Hypothalamus (tissue), 51 donors: ENCODE measurements at regions not wholly inside any gene's neighbourhood (a gene's known extent, or its start where the extent isn't known, plus 50 kb on each side); places are given as distances from the start of the nearest gene placed in this dataset.

Experiments used
- DNase-seq, 51 donors: peaks; one replicate each; lab custom pipeline; 2025; lab: John Stamatoyannopoulos, UW

- DNase-seq: peak in 41 of 51 donors; percentile 3 to 75 (median 40)
These were observed 363.7 kb downstream of the CSNK1G3 start for GRCh38 chr5:123875561-123876275.

DNA sequence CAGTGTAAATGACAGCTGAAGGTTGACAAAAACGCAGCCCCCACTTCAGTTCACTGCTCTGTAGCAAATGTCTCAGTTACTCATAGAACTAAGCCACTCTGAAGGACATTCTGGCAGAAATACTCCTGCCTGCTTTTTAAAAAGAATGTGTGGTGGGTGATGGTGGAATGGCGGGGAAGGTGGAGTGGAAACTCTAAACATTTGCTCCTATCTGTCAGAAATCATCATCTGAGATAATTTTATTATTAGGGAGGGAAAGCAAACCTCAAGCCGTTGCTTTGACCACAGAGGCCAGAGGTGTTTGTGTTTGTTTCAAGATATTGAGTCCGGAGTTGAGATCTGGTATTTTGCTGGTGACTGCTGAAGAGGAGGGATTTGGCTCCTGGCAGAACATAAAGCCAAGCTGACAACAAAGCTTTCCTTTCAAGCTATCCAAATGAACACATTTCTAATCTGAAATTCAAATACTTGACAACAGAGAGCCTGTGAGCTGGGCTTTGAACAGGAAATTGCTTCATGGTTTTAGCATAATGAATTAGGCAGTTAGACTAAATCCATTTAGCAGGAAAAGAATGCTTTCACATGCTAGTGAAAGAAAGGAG lies 362.7 kb downstream of the CSNK1G3 start:
- DNase-seq: peak in 29 of 51 donors; percentile 7 to 89 (median 33)

DNA sequence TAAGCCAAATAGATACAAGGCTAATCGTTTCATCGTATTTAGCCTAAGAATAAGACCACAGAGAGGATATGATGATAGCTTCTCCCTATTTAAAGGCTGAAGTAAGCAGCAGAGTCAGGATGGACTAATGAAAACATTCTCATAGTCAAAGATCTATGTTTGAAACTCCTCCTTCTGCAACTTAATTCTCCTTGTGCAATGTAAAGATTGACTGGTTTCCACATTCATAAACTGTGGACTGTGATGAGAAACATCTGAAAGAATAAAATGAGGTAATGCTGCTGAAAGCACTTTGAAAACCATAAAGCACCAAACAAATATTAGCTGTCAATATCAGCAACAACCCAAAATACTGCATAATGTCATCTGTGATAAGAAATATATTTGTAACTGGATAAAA lies 361.9 kb downstream of the CSNK1G3 start:
- DNase-seq: no peak

DNA sequence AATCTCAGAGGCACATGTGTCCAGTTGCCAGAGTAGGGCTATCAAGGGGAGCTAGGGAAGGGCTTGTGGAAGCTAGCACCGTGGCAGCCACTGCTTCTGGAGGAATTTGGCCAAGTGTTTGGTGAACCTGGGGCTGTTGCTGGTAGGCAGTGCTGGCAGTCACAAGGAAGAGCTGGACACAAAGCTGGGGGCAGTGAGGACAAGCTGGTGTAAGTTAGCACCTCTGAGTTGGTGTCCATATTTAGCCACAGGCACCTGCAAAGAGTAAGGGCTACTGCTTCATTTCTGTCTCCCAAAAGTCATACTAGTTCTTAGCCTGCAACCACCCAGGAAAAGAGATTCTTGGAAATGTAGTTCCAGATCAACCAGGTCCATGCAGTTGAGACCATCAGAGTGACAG lies 359.4 kb downstream of the CSNK1G3 start:
- DNase-seq: no peak

- DNase-seq: no peak
These were observed 356.9 kb downstream of the CSNK1G3 start for GRCh38 chr5:123868881-123869280.

GRCh38 chr5:123868267-123868666 lies 356.3 kb downstream of the CSNK1G3 start:
- no peak for DNase-seq

GRCh38 chr5:123865641-123866040 lies 353.7 kb downstream of the CSNK1G3 start:
- DNase-seq: no peak

DNA sequence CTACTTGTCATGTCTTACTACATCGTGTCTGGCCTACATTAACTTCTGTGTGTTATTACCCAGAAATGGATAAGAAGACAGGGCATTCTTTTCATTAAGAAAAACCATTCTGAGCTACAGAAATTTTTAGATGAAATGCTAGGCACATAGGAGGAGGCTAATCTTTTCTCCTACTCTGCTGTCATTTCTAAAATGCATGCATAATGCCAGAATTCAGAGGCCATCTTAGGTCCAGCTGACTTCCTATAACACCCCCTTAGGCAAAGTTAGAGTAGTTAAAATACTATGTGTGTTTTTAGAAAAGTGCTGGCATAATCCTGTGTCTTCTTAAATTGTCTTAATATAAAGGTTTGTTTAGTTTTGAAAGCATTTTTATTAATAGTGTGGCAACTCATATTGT lies 352.6 kb downstream of the CSNK1G3 start:
- DNase-seq: no peak

DNA sequence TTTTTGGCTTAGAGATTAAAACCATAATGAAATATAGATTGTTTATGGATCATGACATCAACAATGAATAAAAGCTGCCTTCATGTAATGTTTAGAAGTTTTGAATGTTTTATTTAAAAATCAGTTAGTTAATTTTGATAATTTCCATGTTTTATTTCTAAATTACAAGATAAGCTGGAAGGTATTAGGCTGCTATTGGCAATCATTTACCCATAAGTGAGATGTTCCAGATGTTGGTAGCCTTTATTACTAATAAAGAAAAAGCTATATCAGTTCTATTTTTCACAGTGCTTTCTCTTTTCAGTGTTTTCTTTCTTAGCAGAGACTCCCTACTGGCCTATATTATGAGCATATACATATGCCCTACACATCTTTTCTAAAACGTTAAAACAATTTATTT lies 347.0 kb downstream of the CSNK1G3 start:
- no peak for DNase-seq

- peak in 2 of 51 donors; percentile 7 to 11 for DNase-seq
These were observed 344.8 kb downstream of the CSNK1G3 start for GRCh38 chr5:123856766-123857165.

DNA sequence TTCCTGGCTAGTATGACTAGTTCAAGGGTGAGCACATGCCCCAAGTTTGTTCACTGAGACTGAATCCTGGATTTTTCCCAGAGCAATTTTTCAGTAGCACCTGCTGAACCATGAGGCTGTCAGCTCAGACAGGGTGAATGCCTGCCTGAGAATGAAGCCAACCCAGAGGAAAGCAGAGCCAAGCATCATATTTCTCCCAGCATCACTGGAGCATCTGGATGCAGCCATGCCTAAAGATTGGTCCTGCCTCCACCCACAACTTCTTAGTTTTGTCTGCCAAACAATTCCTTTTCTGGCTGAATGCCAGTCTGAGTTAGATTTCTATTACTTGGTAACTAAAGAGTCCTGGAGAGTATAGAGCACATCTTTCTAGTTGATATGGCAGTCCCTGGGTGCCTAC lies 343.6 kb downstream of the CSNK1G3 start:
- no peak for DNase-seq

DNA sequence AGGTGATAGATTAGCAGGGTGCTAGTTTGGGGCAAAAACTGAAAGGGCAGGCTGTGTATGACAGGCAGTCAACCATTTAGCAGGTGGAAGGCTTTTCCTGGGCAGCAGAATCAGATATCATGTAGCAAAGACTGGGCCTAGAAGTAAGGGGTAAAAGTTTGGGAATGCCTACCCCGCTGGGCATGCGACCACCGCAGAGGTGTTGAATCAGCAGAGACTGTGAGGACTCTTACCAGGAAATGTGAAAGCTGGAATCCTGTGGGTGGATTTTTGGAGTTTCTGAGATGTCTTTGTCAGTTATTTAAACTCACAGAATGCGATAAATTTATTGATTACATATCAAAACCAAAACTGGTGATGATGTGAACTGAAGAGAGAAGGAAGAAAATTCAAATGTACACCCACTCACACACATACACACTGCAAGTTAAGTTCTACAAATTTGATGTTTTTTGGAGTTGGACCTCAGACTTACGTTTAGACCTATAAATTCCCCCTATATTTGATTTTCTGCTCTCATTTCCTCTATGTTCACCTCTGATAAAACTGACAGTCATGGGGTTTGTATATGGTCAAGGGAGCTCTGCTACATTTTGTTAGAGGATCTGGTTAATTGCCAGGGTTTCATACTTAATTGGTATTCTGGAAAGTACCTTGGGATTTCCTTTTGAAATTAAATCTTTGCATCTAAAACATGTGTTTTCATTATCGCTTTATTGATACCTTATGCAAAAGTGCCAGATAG lies 333.6 kb downstream of the CSNK1G3 start:
- DNase-seq: no peak

- DNase-seq: no peak
These were observed 332.9 kb downstream of the CSNK1G3 start for GRCh38 chr5:123844873-123845272.

DNA sequence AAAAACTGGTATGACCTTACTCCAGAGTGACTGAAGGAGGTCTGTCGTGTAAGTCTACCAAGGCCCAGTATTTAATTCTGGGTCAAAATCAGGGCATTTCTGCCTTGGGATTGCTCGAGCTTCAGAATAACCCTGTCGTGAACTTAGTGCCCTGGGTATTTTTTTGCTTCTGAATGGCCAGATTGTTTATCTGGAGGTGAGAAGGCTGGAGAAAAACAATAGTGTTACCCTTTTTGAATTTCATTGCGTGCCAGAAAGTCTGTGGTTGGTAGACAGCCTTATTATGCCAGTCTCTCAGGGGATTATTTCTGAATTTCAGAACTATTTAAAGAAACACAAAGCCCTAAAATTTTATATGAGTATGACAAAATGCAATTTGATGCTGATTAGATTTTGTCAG lies 323.4 kb downstream of the CSNK1G3 start:
- DNase-seq: no peak

- DNase-seq: no peak
These were observed 318.6 kb downstream of the CSNK1G3 start for GRCh38 chr5:123830575-123830974.

DNA sequence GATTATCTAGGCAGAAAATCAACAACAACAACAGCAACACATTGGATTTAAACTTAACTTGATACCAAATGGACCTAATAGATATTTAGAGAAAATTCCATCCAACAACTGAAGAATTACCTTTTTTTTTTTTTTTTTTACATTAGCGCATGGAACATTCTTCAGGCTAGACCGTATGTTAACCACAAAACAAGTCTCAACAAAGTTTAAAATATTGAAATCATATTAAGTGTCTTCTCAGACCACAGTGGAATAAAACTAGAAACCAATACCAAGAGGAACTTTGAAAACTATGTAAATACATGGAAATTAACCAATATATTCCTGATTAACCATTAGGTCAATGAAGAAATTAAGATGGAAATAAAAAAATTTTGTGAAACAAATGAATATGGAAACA lies 315.8 kb downstream of the CSNK1G3 start:
- DNase-seq: no peak

- DNase-seq: no peak
These were observed 307.9 kb downstream of the CSNK1G3 start for GRCh38 chr5:123819833-123820232.

DNA sequence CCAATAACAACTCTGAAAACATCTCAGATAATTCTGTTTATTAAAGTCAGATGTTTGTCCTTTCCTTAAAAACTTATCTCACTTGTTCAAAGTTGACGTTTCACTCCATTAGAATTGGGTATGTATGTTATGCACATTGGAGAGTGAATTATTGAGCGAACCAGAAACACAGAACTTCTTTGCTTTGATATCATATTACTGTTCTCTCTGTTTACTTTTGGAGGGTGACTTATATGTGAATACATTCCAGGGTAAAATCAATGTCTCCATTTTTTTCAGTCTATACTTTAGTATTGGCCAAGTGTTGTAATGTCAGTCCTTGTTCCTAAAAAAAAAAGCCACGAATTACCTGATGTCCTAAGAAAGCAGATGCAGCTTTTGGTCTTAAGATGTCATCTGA lies 307.4 kb downstream of the CSNK1G3 start:
- DNase-seq: no peak

- DNase-seq: no peak
These were observed 305.3 kb downstream of the CSNK1G3 start for GRCh38 chr5:123817267-123817666.

GRCh38 chr5:123814801-123815470 lies 303.0 kb downstream of the CSNK1G3 start:
- no peak for DNase-seq

DNA sequence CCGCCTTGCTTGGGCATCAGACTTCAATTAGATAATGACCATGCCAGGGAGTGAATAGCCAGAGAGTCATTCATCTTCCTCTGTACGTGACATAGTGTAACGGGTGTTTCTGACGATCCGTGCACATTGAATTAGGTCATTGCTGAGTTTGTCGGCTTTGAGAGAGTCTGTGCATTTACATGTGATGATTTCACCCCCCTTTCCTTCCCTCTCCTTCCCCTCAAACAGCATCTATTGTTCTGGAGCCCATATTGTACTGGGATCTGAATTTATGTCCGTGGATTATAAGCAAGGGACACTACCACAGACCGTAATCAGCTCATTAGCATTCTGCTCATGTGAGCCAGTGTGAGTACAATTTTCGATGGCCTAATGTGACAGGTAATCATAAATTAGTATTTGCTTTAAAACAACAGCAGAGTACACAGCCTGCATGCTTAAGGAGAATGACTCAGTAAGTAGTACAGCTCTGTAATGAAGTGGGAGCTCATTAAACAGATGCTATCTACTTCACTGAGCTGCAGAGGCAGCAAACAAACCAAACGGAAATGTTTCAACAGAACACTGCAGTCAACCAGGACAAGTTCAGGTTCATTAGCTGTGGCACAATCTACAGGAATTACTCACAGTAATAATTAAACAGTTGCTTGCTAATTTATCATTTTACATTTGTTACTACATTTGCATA lies 302.1 kb downstream of the CSNK1G3 start:
- peak in 3 of 51 donors; percentile 13 to 49 (median 13) for DNase-seq
